Chondrocyte (in vitro differentiated cells): ENCODE measurements at regions not wholly inside any gene's neighbourhood (a gene's known extent, or its start where the extent isn't known, plus 50 kb on each side); places are given as distances from the start of the nearest gene placed in this dataset.

ENCODE experiments used
- DNase-seq: peaks from one replicate; pipeline ENCODE4 v3.0.0; 2021; ENCODE audit warnings: mixed read lengths, low spot score
- H3K27ac Mint-ChIP-seq: one replicate; pipeline ENCODE4 v1.8.0; 2021; ENCODE audit warnings: mild to moderate bottlenecking, moderate library complexity, mixed read lengths; ENCODE audit not compliant: unreplicated experiment
- H3K27me3 Mint-ChIP-seq: 2 replicates; pipeline ENCODE4 v1.8.0; 2021; ENCODE audit warnings: low read depth, mixed read lengths
- H3K36me3 Mint-ChIP-seq: 2 replicates; pipeline ENCODE4 v1.8.0; 2021; ENCODE audit warnings: low read depth, mixed read lengths
- H3K4me1 Mint-ChIP-seq: 2 replicates; pipeline ENCODE4 v1.8.0; 2021; ENCODE audit warnings: low read depth, mild to moderate bottlenecking, mixed read lengths
- H3K4me3 Mint-ChIP-seq: one replicate; pipeline ENCODE4 v1.8.0; 2021; ENCODE audit warnings: mild to moderate bottlenecking, moderate library complexity, mixed read lengths; ENCODE audit not compliant: unreplicated experiment
- H3K9me3 Mint-ChIP-seq: 2 replicates; pipeline ENCODE4 v1.8.0; 2021; ENCODE audit warnings: low read depth, mixed read lengths
- CTCF ChIP-seq: fragments of 200-600 bp; sonication (generic); IDR thresholded peaks from 2 replicates; pipeline ENCODE4 v1.5.0; 2021; ENCODE audit warnings: antibody characterized with exemption, mild to moderate bottlenecking, moderate library complexity

- Mint-ChIP-seq H3K4me3 (no peak overlapping the region), H3K27ac (no peak overlapping the region), H3K36me3 (no peaks in the 10 kb centered on the region)
These were observed 74.9 kb downstream of the CLDN34 start for GRCh38 chrX:10042055-10042454.

GRCh38 chrX:10043386-10043785 lies 76.2 kb downstream of the CLDN34 start:
- Mint-ChIP-seq H3K27me3 (no peaks in the 10 kb centered on the region), H3K36me3 (no peaks in the 10 kb centered on the region), H3K4me3 (no peak overlapping the region), H3K4me1 (peaks cover 35% of the 10 kb centered on the region), H3K27ac (no peak overlapping the region), H3K9me3 (peaks cover 3% of the 10 kb centered on the region)
- no peak for TF ChIP-seq CTCF
- no peak for DNase-seq

More at GRCh38 chrX:10042055-10042454, 74.9 kb downstream of the CLDN34 start:
- Mint-ChIP-seq H3K27me3 (no peaks in the 10 kb centered on the region), H3K9me3 (peaks cover 3% of the 10 kb centered on the region), H3K4me1 (peaks cover 25% of the 10 kb centered on the region)
- DNase-seq, result no peak
- no peak for TF ChIP-seq CTCF

- no peak for TF ChIP-seq CTCF
- no peak for DNase-seq
- Mint-ChIP-seq H3K27me3 (no peaks in the 10 kb centered on the region), H3K27ac (no peak overlapping the region), H3K4me1 (peaks cover 37% of the 10 kb centered on the region), H3K36me3 (no peaks in the 10 kb centered on the region), H3K4me3 (no peak overlapping the region), H3K9me3 (peaks cover 3% of the 10 kb centered on the region)
These were observed 76.9 kb downstream of the CLDN34 start for GRCh38 chrX:10044021-10044420.

- Mint-ChIP-seq H3K27ac (no peak overlapping the region), H3K36me3 (no peaks in the 10 kb centered on the region), H3K9me3 (no peaks in the 10 kb centered on the region)
These were observed 78.3 kb downstream of the CLDN34 start for GRCh38 chrX:10045327-10046000.

GRCh38 chrX:10047133-10047532 lies 80.0 kb downstream of the CLDN34 start:
- Mint-ChIP-seq H3K36me3 (no peaks in the 10 kb centered on the region), H3K27me3 (no peaks in the 10 kb centered on the region), H3K4me1 (peaks cover 50% of the 10 kb centered on the region), H3K4me3 (no peak overlapping the region), H3K27ac (no peak overlapping the region), H3K9me3 (no peaks in the 10 kb centered on the region)
- no peak for DNase-seq
- no peak for TF ChIP-seq CTCF

More at GRCh38 chrX:10045327-10046000, 78.3 kb downstream of the CLDN34 start:
- TF ChIP-seq CTCF, result no peak
- DNase-seq, result no peak
- H3K4me3 Mint-ChIP-seq, result no peak overlapping the region
- peaks cover 43% of the 10 kb centered on the region for H3K4me1 Mint-ChIP-seq
- H3K27me3 Mint-ChIP-seq, result no peaks in the 10 kb centered on the region
